ENCODE measurements at regions not wholly inside any gene's neighbourhood (a gene's known extent, or its start where the extent isn't known, plus 50 kb on each side); places are given as distances from the start of the nearest gene placed in this dataset.

GRCh38 chr13:73952648-73953047, 181.6 kb downstream of the KLF12 start:
- H3K27ac ChIP-seq (ENCODE audit: low read depth, low read length), result no peak overlapping the region
- 81 to 87% (median 87%) methylated on average over 4 of the region's 4 CpGs for whole genome bisulfite sequencing, 3 donors

- WGBS, 3 donors, result 61 to 83% (median 78%) methylated on average over 1 of the region's 1 CpG
- no peak overlapping the region for H3K27ac ChIP-seq (ENCODE audit: low read depth, low read length)
Observed at GRCh38 chr13:73948848-73949529, 185.2 kb downstream of the KLF12 start.

- WGBS, 3 donors, result 60 to 77% (median 76%) methylated on average over 5 of the region's 5 CpGs
- H3K27ac ChIP-seq (ENCODE audit: low read depth, low read length), result no peak overlapping the region
Observed at GRCh38 chr13:73945871-73946270, 188.3 kb downstream of the KLF12 start.

- H3K27ac ChIP-seq (ENCODE audit: low read depth, low read length), result no peak overlapping the region
- 45 to 61% (median 60%) methylated on average over 3 of the region's 3 CpGs for WGBS, 3 donors
Observed at GRCh38 chr13:73945382-73945781, 188.8 kb downstream of the KLF12 start.

- 70 to 74% (median 71%) methylated on average over 1 of the region's 1 CpG for WGBS, 3 donors
Observed at GRCh38 chr13:73943965-73944233, 190.3 kb downstream of the KLF12 start.

GRCh38 chr13:73943137-73943964, 190.9 kb downstream of the KLF12 start:
- 66 to 76% (median 76%) methylated on average over 4 of the region's 4 CpGs for WGBS, 3 donors

More at GRCh38 chr13:73943965-73944233, 190.3 kb downstream of the KLF12 start:
- H3K27ac ChIP-seq (ENCODE audit: low read depth, low read length), result no peak overlapping the region

GRCh38 chr13:73941752-73942151, 192.5 kb downstream of the KLF12 start:
- WGBS, 3 donors, result 41 to 94% (median 86%) methylated on average over 1 of the region's 1 CpG
- no peak overlapping the region for H3K27ac ChIP-seq (ENCODE audit: low read depth, low read length)

More at GRCh38 chr13:73943137-73943964, 190.9 kb downstream of the KLF12 start:
- H3K27ac ChIP-seq (ENCODE audit: low read depth, low read length), result no peak overlapping the region

GRCh38 chr13:73940098-73940497, 194.1 kb downstream of the KLF12 start:
- no peak overlapping the region for H3K27ac ChIP-seq (ENCODE audit: low read depth, low read length)
- WGBS, 3 donors, result 81 to 83% (median 81%) methylated on average over 7 of the region's 7 CpGs

GRCh38 chr13:73939603-73940002, 194.6 kb downstream of the KLF12 start:
- no peak overlapping the region for H3K27ac ChIP-seq (ENCODE audit: low read depth, low read length)
- 75 to 88% (median 83%) methylated on average over 1 of the region's 1 CpG for WGBS, 3 donors

GRCh38 chr13:73939071-73939380, 195.2 kb downstream of the KLF12 start:
- 95 to 99% (median 95%) methylated on average over 3 of the region's 3 CpGs for WGBS, 3 donors
- no peak overlapping the region for H3K27ac ChIP-seq (ENCODE audit: low read depth, low read length)

- H3K27ac ChIP-seq (ENCODE audit: low read depth, low read length), result no peak overlapping the region
- WGBS, 3 donors, result 88 to 95% (median 92%) methylated on average over 10 of the region's 10 CpGs
Observed at GRCh38 chr13:73938372-73939070, 195.7 kb downstream of the KLF12 start.

GRCh38 chr13:73937441-73937840, 196.8 kb downstream of the KLF12 start:
- 78 to 96% (median 93%) methylated on average over 1 of the region's 1 CpG for WGBS, 3 donors
- no peak overlapping the region for H3K27ac ChIP-seq (ENCODE audit: low read depth, low read length)

GRCh38 chr13:73935991-73936390, 198.2 kb downstream of the KLF12 start:
- H3K27ac ChIP-seq (ENCODE audit: low read depth, low read length), result no peak overlapping the region
- WGBS, 3 donors, result 78 to 88% (median 80%) methylated on average over 3 of the region's 3 CpGs

GRCh38 chr13:73934771-73935170, 199.4 kb downstream of the KLF12 start:
- 92 to 100% (median 100%) methylated on average over 3 of the region's 3 CpGs for WGBS, 3 donors
- H3K27ac ChIP-seq (ENCODE audit: low read depth, low read length), result no peak overlapping the region

GRCh38 chr13:73934215-73934641, 200.0 kb downstream of the KLF12 start:
- 73 to 78% (median 74%) methylated on average over 4 of the region's 4 CpGs for WGBS, 3 donors
- H3K27ac ChIP-seq (ENCODE audit: low read depth, low read length), result no peak overlapping the region

GRCh38 chr13:73933795-73934194, 200.4 kb downstream of the KLF12 start:
- 88 to 92% (median 92%) methylated on average over 2 of the region's 2 CpGs for WGBS, 3 donors
- H3K27ac ChIP-seq (ENCODE audit: low read depth, low read length), result no peak overlapping the region

- WGBS, 3 donors, result 82 to 85% (median 82%) methylated on average over 2 of the region's 2 CpGs
- no peak overlapping the region for H3K27ac ChIP-seq (ENCODE audit: low read depth, low read length)
Observed at GRCh38 chr13:73932091-73932490, 202.1 kb downstream of the KLF12 start.

GRCh38 chr13:73929287-73929932, 204.8 kb downstream of the KLF12 start:
- H3K27ac ChIP-seq (ENCODE audit: low read depth, low read length), result no peak overlapping the region
- 87 to 98% (median 97%) methylated on average over 6 of the region's 6 CpGs for WGBS, 3 donors

- 77 to 93% (median 89%) methylated on average over 1 of the region's 1 CpG for whole genome bisulfite sequencing, 3 donors
- no peak overlapping the region for H3K27ac ChIP-seq (ENCODE audit: low read depth, low read length)
Observed at GRCh38 chr13:73924607-73925006, 209.6 kb downstream of the KLF12 start.

Measured in adipose tissue (tissue), 3 donors.